ENCODE measurements at regions not wholly inside any gene's neighbourhood (a gene's known extent, or its start where the extent isn't known, plus 50 kb on each side); places are given as distances from the start of the nearest gene placed in this dataset.
"Not testable (repeated sequence)": the region's sequence is repeated elsewhere in the genome, so short reads cannot be mapped to it uniquely, and the experiment has no call there.

- no peaks in the 10 kb centered on the region for H3K4me1 Mint-ChIP-seq (ENCODE audit: low read depth)
- no peaks in the 10 kb centered on the region for H3K36me3 Mint-ChIP-seq (ENCODE audit: low read depth)
- TF ChIP-seq CTCF (IDR thresholded peaks at IDR 0.05), result no peak
- H3K4me3 Mint-ChIP-seq, result no peak overlapping the region
- no peak overlapping the region for H3K27ac Mint-ChIP-seq
- H3K9me3 Mint-ChIP-seq, result peaks cover 67% of the 10 kb centered on the region
- no peak for DNase-seq
- 0 out of 2 replicates have a peak, but pooled peaks cover 2% of the 10 kb centered on the region for H3K27me3 Mint-ChIP-seq (ENCODE audit: insufficient read depth)
Measured at GRCh38 chr13:111630406-111630805, 310.0 kb downstream of the TEX29 start.

- H3K36me3 Mint-ChIP-seq (ENCODE audit: low read depth); H3K4me3 Mint-ChIP-seq; H3K27ac Mint-ChIP-seq; DNase-seq; H3K27me3 Mint-ChIP-seq (ENCODE audit: insufficient read depth); H3K4me1 Mint-ChIP-seq (ENCODE audit: low read depth): not testable (repeated sequence)
- H3K9me3 Mint-ChIP-seq, result peaks cover 66% of the 10 kb centered on the region
Measured at GRCh38 chr13:111631271-111631670, 310.8 kb downstream of the TEX29 start.

- no peak for DNase-seq
- peaks cover 4% of the 10 kb centered on the region; the same call in 1 of the 2 replicates for H3K36me3 Mint-ChIP-seq (ENCODE audit: low read depth)
- H3K27ac Mint-ChIP-seq, result no peak overlapping the region
- TF ChIP-seq CTCF (IDR thresholded peaks at IDR 0.05), result no peak
- no peak overlapping the region for H3K4me3 Mint-ChIP-seq
- peaks cover 70% of the 10 kb centered on the region for H3K9me3 Mint-ChIP-seq
- H3K27me3 Mint-ChIP-seq (ENCODE audit: insufficient read depth), result no peaks in the 10 kb centered on the region
- H3K4me1 Mint-ChIP-seq (ENCODE audit: low read depth), result no peaks in the 10 kb centered on the region
Measured at GRCh38 chr13:111632906-111633305, 312.5 kb downstream of the TEX29 start.

GRCh38 chr13:111633401-111633800, 313.0 kb downstream of the TEX29 start:
- Mint-ChIP-seq H3K4me3 (no peak overlapping the region), H3K27me3 (ENCODE audit: insufficient read depth) (no peaks in the 10 kb centered on the region), H3K9me3 (peaks cover 65% of the 10 kb centered on the region), H3K4me1 (ENCODE audit: low read depth) (no peaks in the 10 kb centered on the region), H3K27ac (no peak overlapping the region), H3K36me3 (ENCODE audit: low read depth) (peaks cover 4% of the 10 kb centered on the region; the same call in 1 of the 2 replicates)
- TF ChIP-seq CTCF (IDR thresholded peaks at IDR 0.05), result no peak
- DNase-seq, result no peak

DNA sequence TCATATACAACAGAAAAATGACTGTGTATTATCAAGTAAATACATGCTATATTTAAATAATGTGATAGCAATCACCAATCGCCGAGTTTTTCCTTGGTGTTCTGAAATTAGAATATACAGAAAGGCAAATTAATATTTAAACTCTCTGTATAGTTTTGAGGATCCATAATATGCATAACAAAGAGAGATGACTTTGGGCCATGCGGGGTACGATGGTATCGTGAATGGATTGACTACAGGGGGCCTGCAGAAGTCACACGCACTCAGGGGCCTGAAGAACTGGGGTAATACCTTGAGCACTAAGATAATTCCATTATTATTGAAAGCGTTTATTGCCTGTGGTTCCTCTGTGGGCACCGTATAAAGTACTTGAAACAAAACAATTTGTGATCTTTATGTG, 314.0 kb downstream of the TEX29 start:
- no peak overlapping the region for H3K27ac Mint-ChIP-seq
- no peak overlapping the region for H3K4me3 Mint-ChIP-seq
- peaks cover 56% of the 10 kb centered on the region for H3K9me3 Mint-ChIP-seq
- H3K36me3 Mint-ChIP-seq (ENCODE audit: low read depth), result peaks cover 4% of the 10 kb centered on the region; the same call in 1 of the 2 replicates
- TF ChIP-seq CTCF (IDR thresholded peaks at IDR 0.05), result no peak
- no peaks in the 10 kb centered on the region for H3K27me3 Mint-ChIP-seq (ENCODE audit: insufficient read depth)
- no peaks in the 10 kb centered on the region for H3K4me1 Mint-ChIP-seq (ENCODE audit: low read depth)
- DNase-seq, result no peak

DNA sequence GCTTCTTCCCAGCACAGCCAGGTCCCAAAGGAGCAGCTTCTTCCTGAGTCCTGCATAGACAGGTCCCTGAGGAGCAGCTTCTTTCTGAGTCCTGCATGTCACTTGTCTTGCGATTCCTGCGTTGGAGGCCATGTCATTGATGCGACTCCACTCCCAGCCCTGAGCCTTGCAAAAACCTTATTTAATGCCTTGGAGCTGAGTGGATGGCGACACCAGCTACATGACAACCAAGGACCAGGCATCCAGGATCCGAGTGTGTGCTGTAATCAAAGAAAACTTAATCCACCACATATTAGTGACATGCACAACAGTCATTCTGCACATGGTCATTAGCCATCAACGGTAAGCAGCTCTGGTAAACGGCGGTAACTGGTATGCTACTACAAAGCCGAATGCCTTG, 315.8 kb downstream of the TEX29 start:
- Mint-ChIP-seq H3K27me3 (ENCODE audit: insufficient read depth) (peaks cover 3% of the 10 kb centered on the region; the same call in 1 of the 2 replicates), H3K9me3 (peaks cover 57% of the 10 kb centered on the region), H3K4me3 (no peak overlapping the region), H3K4me1 (ENCODE audit: low read depth) (no peaks in the 10 kb centered on the region), H3K36me3 (ENCODE audit: low read depth) (peaks cover 4% of the 10 kb centered on the region; the same call in 1 of the 2 replicates), H3K27ac (no peak overlapping the region)
- DNase-seq, result no peak
- TF ChIP-seq CTCF (IDR thresholded peaks at IDR 0.05), result no peak
